ENCODE measurements at regions not wholly inside any gene's neighbourhood (a gene's known extent, or its start where the extent isn't known, plus 50 kb on each side); places are given as distances from the start of the nearest gene placed in this dataset.

DNA sequence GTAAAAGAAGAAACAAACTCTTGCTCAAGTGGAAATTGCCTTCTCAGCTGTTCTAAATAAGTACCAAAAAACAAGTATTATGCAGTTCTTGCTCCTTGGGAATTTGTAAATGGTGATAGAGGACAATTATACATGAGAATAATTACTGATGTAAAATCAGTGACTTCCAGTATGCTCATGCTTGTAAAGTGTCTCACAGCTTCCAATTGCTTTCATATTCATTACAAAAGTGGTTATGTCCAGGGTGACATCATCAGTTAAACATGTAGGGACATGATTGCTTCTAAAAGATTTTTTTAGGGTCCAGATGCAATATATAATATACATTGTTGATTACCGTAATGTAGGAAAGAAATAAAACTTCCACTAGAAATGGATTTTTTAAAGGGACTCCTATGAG lies 122.8 kb upstream of the B3GAT2 start:
- TF ChIP-seq, protein P1, sequence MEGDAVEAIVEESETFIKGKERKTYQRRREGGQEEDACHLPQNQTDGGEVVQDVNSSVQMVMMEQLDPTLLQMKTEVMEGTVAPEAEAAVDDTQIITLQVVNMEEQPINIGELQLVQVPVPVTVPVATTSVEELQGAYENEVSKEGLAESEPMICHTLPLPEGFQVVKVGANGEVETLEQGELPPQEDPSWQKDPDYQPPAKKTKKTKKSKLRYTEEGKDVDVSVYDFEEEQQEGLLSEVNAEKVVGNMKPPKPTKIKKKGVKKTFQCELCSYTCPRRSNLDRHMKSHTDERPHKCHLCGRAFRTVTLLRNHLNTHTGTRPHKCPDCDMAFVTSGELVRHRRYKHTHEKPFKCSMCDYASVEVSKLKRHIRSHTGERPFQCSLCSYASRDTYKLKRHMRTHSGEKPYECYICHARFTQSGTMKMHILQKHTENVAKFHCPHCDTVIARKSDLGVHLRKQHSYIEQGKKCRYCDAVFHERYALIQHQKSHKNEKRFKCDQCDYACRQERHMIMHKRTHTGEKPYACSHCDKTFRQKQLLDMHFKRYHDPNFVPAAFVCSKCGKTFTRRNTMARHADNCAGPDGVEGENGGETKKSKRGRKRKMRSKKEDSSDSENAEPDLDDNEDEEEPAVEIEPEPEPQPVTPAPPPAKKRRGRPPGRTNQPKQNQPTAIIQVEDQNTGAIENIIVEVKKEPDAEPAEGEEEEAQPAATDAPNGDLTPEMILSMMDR (tag by site-specific recombination; IDR thresholded peaks at IDR 0.05): no peak
- TF ChIP-seq ZNF610 (tag by site-specific recombination; IDR thresholded peaks at IDR 0.05; ENCODE audit: borderline replicate concordance): no peak
- no peak for TF ChIP-seq ZNF335 (tag by site-specific recombination; conservative IDR thresholded peaks at IDR 0.05)
- TF ChIP-seq ZNF138 (tag by site-specific recombination; IDR thresholded peaks at IDR 0.05; ENCODE audit: borderline replicate concordance): no peak
- TF ChIP-seq, protein P2, sequence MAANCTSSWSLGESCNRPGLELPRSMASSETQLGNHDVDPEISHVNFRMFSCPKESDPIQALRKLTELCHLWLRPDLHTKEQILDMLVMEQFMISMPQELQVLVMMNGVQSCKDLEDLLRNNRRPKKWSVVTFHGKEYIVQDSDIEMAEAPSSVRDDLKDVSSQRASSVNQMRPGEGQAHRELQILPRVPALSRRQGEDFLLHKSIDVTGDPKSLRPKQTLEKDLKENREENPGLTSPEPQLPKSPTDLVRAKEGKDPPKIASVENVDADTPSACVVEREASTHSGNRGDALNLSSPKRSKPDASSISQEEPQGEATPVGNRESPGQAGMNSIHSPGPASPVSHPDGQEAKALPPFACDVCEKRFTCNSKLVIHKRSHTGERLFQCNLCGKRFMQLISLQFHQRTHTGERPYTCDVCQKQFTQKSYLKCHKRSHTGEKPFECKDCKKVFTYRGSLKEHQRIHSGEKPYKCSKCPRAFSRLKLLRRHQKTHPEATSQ (tag by site-specific recombination; IDR thresholded peaks at IDR 0.05): no peak
- TF ChIP-seq ZBTB21 (tag by site-specific recombination; IDR thresholded peaks at IDR 0.05): no peak
- no peak for TF ChIP-seq ZNF555 (tag by site-specific recombination; conservative IDR thresholded peaks at IDR 0.05)
- no peak for TF ChIP-seq ZNF169 (tag by site-specific recombination; IDR thresholded peaks at IDR 0.05)
- TF ChIP-seq, protein P3, sequence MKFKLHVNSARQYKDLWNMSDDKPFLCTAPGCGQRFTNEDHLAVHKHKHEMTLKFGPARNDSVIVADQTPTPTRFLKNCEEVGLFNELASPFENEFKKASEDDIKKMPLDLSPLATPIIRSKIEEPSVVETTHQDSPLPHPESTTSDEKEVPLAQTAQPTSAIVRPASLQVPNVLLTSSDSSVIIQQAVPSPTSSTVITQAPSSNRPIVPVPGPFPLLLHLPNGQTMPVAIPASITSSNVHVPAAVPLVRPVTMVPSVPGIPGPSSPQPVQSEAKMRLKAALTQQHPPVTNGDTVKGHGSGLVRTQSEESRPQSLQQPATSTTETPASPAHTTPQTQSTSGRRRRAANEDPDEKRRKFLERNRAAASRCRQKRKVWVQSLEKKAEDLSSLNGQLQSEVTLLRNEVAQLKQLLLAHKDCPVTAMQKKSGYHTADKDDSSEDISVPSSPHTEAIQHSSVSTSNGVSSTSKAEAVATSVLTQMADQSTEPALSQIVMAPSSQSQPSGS (tag by site-specific recombination; IDR thresholded peaks at IDR 0.05; ENCODE audit: low read depth): peak; percentile 76
- no peak for TF ChIP-seq MZF1 (tag by site-specific recombination; IDR thresholded peaks at IDR 0.05; ENCODE audit: borderline replicate concordance)
- TF ChIP-seq ZNF23 (tag by site-specific recombination; IDR thresholded peaks at IDR 0.05; ENCODE audit: borderline replicate concordance): no peak
- TF ChIP-seq, protein P4, sequence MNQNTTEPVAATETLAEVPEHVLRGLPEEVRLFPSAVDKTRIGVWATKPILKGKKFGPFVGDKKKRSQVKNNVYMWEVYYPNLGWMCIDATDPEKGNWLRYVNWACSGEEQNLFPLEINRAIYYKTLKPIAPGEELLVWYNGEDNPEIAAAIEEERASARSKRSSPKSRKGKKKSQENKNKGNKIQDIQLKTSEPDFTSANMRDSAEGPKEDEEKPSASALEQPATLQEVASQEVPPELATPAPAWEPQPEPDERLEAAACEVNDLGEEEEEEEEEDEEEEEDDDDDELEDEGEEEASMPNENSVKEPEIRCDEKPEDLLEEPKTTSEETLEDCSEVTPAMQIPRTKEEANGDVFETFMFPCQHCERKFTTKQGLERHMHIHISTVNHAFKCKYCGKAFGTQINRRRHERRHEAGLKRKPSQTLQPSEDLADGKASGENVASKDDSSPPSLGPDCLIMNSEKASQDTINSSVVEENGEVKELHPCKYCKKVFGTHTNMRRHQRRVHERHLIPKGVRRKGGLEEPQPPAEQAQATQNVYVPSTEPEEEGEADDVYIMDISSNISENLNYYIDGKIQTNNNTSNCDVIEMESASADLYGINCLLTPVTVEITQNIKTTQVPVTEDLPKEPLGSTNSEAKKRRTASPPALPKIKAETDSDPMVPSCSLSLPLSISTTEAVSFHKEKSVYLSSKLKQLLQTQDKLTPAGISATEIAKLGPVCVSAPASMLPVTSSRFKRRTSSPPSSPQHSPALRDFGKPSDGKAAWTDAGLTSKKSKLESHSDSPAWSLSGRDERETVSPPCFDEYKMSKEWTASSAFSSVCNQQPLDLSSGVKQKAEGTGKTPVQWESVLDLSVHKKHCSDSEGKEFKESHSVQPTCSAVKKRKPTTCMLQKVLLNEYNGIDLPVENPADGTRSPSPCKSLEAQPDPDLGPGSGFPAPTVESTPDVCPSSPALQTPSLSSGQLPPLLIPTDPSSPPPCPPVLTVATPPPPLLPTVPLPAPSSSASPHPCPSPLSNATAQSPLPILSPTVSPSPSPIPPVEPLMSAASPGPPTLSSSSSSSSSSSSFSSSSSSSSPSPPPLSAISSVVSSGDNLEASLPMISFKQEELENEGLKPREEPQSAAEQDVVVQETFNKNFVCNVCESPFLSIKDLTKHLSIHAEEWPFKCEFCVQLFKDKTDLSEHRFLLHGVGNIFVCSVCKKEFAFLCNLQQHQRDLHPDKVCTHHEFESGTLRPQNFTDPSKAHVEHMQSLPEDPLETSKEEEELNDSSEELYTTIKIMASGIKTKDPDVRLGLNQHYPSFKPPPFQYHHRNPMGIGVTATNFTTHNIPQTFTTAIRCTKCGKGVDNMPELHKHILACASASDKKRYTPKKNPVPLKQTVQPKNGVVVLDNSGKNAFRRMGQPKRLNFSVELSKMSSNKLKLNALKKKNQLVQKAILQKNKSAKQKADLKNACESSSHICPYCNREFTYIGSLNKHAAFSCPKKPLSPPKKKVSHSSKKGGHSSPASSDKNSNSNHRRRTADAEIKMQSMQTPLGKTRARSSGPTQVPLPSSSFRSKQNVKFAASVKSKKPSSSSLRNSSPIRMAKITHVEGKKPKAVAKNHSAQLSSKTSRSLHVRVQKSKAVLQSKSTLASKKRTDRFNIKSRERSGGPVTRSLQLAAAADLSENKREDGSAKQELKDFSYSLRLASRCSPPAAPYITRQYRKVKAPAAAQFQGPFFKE (tag by site-specific recombination; IDR thresholded peaks at IDR 0.05; ENCODE audit: borderline replicate concordance): no peak
- no peak for TF ChIP-seq ZNF133 (tag by site-specific recombination; IDR thresholded peaks at IDR 0.05)

All from HEK293 (cell line).